CD4-positive, alpha-beta T cell treated with Interleukin-4 for 1 hour (primary cell): ENCODE measurements at regions not wholly inside any gene's neighbourhood (a gene's known extent, or its start where the extent isn't known, plus 50 kb on each side); places are given as distances from the start of the nearest gene placed in this dataset.

Experiments
- DNase-seq, 2 donors: peaks; one replicate each; pipeline ENCODE4 v3.0.0-alpha.2; 2020 to 2022

DNA sequence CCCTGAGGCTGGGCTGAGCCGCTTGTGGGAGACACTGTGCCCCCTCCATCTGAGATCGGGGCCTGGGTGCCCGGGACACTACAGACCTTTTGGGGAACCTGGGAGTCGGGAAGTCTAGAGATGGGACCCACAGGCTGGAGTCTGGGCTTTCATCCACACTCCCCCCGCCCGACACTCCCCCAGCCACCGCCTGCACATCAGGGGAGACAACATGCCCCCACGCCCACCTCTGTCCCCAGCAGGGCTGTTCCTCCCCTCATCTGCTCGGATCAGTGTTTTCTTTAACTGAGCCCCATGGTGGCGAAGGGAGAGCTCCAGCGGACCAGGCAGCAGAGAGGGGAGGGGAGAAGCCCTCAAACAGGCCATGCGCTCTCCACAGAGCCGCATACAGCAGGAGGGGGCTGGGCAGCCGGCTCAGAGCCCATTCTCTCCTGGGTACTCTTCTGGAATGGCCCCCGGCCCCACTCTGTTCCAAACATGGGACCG lies 174.7 kb downstream of the IGLL1 start:
- DNase-seq, result no peak

DNA sequence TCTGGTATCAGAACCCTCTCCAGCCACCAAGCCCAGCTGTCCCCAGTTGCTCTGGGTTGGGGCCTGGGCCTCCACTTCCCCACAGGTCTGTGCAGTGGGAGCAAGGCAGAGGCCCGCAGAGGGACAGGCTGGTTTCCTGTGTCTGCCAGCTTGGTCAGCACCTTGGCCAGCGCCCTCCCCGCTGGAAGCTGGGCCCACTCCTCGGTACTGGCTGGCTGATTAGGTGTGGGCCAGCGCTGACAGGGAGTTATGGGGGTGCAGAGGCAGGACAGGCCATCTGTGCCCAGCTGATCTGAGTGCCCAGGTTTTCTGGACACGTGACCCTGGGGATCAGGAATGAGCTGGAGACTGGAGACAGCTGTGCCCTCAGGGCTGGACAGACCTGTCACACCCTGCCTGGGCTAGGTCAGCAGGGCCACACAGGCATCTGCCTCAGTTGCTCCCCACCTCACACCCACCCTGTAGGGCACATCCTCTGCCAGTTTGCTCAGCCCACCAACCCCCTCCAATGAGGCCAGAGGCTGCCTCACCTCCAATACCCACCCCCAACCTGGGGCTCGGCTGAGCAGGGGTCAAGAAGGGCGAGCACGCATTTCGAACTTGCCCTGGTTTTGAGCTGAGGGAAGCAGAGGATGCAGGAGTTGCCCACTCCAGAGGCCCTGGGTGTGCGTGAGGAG lies 175.3 kb downstream of the IGLL1 start:
- DNase-seq, result no peak

DNA sequence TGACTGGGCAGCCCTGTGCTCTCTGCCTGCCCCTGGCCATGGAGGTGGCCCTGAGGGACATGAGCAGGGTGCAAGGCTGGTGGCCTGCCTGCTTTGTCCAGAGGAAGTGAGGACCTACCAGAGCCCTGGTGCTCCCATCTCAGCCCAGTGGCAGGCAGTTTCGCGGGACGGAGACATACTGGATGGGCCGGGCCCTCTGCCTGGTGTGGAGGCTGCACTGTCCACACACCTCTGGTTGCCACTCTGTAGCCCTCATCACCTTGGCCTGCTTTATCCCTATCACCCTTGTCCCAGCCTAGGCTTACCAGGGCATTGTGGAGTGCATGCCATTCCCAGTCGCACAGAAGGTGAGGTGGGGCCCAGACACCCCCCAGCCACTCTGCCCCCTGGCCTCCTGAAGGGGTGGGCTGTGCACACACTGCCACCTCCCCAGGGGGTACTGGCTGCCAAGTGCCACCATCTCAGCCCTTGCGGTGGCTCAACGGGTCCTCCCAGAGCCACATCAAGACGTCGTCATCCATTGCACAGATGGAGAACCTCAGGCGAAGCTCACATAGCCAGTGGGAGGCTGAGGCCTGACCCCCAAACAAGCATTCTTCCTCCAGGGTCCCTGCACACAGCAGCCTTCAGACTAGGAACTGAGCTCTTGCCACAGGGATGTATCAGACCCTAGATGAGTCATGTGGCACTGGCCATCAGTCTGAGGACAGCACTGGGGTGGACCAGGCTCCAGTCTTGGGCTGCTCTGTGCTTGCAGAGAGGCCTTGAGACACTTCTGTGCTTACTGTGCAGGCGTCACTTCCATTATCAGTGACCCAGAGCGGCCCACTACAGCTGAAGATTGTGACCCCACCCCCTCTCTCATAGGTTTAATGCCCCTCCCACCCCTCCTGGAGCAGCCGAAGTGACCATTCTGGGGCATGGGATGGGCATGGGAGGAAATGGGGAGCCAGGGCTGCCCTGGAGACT lies 176.1 kb downstream of the IGLL1 start:
- no peak for DNase-seq

DNA sequence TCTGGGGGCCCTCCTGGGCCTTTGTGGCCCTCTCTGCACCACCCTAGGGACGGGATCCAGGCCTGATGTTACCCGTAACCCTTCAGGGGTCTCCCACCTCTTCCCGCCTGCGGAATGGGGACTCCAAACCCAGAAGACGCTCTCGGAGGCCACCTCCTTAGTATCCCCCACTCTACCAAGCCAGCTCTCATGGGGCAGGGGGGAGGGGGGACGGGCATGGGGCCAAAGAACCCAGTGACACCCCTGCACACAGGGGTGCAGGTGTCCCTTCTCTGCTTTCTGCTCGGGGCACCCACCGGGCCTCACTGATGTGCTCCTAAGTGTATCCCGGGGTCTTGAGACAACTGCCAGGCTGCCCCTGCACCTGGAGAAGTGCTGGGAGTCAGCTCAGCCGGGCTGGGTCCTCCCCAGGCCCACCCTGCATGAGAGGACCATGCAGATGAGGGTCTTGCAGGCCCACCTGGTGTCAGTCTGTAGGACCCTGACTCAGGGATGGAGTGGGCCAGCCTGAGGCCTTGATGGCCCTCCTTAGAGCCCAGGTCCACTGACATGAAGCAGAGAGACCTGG lies 176.9 kb downstream of the IGLL1 start:
- no peak for DNase-seq

DNA sequence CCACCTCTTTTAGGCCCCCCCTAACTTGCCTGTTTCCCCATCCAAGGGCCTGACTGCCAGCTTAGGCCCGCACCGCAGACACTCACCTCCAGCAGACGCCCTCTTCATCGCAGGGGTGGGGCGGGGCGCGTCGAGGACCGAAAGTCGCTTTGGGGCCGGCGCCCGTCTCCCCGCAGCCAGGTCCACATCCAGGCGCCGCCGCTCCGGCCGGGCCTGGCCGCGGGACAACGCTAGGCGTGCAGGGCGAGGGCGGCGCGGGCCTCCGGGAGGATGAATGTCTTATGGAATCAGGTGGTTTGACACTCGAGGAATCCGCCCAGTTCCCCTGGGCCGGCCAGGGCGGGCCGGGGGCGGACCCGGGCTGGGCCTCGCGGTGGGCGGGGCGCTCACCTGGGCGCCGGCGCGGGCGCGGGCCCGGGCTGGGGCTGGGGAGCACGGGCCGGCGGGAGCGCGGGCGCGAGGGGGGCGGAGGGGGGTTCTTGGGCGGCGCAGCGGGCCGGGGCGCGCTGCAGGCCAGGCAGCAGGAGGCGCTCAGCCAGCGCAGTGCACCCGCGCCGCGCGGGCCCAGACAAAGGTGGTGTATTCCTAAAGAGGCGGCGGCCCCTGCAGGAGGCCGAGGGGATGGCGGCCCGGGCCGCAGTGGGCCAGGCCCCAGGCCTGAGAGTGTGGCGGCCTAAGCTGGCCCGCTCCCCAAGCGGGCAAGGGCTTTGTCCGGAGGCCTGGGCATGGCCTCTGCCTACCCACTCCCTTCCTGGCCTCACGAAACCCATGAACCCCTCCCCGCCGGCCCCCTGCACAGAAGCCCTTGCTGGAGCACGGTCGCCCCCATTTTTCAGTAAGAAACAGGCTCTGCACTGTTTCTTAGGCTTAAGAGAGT lies 177.6 kb downstream of the IGLL1 start:
- DNase-seq, result peak; percentile 33 to 58

DNA sequence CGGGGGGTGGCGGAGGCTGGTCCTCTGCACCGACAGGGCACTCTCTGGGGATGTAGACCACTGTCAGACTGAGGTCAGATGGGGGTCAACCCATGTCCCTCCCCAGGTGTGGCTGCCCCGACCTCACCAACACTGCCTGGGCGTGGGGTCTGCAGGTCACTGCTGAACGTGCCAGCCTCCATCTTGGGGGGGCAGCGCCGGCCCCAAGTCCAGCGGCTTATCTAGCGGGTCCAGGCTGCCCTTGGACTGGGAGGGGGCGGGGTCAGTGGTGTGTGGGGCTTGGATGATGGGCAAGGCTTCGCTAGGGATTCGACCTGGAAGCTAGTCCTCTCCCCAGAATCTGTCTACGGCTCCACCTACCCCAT lies 178.2 kb downstream of the IGLL1 start:
- no peak for DNase-seq

DNA sequence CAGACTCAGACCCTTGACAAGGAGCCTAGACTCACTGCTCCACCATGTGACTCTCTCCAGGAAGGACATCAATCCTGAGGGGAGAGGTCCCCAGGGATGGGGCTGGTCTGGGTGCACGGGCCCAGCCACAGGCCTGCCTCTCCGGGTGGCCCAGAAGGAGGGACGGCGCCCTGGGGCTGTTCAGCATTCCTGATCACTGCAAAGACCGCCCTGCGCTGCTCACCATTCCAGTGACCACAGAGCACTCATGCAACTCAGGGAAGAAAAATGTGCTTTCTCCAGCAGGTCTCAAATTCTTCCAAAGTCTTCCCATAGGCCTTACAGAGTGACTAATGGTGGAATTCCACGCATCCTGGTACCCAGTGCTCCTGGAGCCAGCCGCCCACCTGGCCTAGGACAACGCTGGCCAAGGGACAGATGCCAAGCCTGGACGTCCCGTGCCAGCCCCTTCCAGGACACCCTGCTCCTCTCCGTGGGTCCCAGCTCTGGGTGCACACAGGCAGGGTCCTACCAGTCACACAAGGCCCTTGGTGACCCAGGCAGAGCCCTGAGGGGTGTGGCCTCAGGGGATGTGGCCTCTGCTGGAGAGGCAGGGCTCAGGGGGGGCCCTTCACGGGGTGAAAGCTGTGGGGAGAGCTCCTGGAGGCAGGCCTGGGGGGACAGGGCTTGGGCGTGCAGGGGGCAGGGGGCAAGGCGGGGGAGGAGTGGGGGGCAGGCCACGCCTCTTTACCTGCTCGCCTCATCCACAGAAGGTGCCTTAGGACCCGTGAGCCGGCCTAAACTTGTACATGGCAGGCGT lies 178.8 kb downstream of the IGLL1 start:
- no peak for DNase-seq

DNA sequence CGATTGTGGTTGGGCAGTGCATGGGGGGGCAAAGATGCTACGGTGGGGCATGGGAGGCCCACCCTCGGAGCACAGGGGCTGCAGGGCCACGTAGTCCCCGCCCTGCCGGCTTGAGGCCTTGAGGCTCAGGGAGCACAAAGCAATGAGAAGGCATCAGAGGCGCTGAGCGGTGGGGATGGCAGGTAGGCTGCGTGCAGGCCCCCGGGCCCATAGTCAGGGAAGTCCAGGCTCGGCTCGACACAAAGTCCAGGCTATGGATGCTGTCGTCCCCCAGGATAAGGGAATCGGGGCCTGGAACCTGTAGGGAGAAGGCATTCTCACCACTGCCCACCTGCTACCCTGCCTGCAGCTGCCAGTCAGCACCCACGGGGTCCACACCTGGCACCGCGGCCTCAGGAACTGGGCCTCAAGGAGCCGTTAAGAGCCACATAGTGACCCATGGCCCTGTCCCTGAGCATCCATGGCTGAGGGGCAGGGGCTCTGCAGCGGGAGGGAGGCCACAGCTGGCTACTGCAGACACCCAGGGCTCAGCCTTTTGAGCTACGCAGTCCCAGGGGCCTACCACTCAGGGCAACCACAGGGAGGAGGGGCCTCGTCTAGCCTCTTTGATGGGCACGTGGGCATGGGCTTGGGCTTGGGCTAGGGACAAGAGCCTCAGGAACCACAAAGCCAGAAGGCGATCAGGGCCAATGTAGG lies 179.7 kb downstream of the IGLL1 start:
- DNase-seq, result no peak

DNA sequence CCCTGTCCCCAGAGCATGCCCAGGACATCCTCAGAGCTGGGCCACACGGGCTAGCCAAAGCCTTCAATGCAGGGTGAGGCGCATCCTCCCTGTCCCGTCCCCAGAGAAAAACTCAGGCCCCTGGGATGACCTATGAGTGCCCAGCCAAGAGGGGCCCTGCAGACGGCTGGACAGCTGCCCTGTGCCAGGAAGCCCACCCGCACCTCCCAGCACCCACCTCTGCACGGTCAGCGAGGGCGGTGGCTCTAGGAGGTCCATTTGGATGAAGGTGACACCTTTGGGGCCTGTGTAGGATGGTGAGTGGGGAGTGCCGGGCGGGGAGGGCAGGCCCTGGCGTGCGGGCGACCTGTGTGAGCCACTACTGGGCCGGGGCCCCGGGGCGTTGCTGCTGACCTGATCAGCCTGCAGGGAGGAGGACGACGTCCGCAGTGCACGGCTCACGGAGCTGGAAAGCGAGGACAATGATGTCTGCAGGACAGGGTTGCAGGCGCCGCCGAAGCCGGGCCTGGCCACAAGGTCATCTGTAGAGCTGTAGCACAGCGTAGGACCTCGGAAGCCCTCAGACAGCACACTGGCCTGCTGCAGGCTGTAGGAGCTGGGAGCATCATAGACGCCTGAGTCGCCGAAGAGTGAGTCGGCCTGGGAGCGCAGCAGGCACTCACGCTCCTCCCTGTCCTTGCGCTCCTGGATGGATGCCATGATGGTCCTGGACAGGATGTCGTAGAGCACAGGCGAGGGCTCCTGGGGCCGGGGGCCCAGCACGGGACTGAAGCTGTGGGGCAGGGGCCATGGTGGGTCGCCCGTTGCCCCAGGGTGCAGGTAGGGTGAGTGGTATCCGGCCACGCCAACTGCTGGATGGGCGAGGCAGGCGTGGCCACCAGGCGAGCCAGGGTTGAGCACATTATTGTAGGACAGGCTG lies 180.5 kb downstream of the IGLL1 start:
- no peak for DNase-seq

DNA sequence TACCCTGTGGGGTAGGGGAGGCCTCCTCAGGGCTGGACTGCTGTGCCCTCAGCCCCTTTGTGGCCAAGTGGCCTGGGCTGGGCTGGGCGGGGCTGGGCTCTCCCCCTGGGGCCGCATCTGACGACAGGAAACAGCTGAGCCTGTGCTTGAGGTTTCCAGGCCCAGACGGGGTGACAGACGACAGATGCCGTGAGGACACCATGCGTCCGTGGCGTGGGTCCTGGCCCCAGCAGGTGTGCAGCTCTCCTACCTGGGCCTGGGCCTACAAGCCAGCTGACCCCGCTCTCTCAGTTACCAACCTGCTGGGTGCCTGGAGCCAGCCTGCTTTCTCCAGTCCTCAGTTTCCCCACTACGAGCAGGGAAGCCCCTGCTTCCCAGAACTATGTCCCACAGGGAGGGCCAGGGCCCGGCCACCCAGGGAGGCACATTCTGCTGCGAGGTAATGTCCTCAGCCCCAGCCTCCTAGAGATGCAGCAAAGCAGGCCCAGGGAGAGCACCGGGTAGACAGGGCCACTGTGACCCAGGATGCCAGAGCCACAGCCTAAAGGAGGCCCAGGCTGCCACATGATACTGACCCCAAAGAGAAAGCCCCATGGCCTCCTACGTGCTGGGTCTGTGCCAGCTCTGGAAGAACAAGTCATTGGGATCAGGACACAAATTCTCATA lies 181.3 kb downstream of the IGLL1 start:
- no peak for DNase-seq

DNA sequence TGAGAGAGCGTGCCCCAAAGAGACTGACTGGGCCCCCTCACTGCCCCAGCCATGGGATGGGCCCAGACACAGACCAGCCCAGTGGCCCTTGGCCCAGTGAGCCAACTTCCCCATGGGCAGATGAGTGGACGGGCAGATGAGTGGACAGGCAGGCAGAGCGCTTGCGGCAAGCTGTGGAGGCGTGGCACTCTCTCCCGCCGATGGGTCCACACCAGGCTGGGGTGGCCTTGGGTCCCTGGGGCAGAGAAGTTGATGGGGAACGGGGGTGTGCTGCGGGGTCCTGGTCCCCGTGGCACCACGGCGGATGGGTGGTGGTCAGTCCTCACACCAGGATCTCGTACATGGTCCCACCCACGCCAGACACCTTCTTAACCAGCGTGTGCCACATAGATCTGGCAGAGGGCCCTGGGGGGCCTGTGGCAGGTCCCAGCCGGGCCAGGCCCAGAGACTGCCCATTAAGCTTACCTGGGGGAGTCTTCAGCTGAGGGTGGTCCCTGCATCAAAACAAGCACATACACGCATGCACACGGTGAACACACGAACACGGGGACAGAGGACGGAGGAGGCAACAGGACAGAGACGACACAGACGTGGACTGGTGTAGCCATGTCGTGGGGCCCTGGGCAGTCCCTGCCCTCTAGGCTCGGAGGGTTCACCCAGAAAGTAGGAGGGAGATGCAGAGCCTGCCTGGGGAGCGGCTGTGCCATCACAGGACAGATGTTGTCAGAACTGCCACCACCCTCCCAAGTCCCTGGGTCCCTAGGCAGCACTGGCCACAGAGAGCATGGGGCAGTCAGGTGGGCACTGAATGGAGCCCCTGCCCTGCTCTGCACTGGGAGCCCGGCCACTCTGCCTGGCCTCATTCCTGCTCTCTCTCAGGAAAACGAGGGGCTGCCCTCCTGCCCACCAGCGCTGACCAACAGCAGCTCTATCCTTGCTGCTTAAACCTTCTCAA lies 182.2 kb downstream of the IGLL1 start:
- DNase-seq, result no peak

DNA sequence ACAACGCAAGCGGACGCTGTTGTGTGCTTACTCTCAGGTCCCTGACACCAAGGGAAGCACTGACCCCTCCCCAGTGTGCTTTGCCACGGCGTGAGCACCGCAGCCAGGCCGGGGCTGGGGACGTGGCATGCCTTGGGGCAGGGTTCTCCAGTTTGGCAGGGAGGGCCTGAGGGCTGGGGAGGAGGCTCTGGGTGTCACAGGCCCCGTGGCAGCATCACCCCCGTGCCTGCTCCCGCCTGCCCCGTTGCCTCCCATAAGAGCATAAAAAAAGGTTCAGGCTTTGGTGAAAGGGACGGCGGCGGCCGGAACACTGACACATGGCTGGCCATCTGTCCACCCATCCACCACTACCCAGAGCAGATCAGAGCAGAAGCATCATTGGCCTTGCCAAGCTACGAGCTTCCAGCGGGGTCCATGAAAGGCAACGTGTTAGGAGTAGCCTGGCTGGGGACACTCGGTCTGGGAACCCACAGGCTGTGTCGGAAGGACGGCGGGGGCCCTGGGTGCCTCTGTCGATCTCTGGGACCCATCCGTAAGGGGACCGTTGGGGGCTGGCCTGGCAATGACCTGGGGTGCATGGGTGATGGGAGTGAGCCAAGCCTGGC lies 183.0 kb downstream of the IGLL1 start:
- DNase-seq, result no peak

DNA sequence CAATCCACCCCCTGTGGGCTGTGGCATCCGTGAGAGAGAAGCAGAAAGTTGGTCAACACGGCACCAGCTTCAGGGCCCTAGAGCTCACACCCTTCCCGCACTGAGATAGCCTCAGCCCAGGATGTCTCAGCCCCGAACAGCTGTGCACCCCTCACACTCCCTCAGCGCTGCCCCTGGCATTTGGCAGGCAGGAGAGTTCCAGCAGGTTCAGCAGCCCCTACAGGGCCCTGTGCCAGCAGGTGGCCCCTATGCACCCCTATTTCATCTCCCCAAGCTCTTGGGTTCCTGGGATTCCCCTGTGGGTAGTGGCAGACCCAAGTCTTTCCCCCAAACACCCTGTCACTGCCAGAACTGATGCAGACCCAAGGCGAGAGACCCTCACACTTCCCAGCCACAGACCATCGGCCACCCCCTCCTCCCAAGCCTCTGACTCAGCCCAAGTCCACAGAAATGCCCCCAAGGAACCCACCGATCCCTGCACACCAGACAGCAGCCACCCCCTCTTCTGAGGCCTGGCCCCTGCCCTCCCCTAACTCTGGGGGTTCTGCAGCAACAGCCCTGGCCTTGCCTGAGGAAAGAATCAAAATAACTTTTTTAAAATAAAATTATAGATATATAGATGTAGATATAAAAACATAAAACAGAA lies 183.6 kb downstream of the IGLL1 start:
- no peak for DNase-seq

DNA sequence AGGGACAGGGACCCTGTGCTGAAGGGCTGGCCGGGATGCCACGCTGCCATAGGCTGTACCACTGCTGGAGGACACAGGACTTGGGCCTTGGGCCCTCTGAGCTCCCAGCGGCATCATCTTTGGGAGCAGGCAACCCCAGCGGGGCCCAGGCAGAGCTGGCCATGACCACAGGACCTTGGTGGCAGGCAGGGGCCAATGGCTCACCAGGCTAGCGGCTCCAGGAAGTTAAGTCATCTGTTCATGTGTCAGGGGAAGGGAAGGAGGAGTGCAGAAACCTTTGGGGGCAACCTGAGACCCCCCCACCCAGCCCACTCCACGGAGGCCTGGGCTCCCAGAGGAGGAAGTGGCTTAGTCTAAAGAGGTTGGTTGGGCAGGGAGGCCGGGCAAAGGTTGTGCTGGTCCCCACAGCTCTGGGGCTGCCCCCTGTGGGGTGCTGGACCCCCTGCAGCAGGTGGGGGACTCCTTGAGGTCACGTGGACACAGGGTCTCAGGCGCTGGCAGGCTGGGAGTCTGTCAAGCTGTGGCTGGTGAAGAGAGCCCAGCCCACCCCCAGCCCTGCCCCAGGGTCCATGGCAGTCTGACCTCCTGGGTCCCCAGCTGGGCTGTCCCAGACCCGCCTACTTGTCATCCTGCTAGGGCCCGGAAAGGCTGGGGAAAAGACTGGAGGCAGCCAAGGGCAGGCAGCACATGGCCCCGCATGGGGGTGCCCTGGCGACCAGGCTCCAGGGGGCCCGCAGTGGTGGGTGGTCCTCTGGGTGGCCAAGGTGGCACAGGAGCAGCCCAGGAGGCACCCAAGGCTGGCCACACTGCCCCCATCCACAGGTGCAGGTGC lies 184.3 kb downstream of the IGLL1 start:
- no peak for DNase-seq

DNA sequence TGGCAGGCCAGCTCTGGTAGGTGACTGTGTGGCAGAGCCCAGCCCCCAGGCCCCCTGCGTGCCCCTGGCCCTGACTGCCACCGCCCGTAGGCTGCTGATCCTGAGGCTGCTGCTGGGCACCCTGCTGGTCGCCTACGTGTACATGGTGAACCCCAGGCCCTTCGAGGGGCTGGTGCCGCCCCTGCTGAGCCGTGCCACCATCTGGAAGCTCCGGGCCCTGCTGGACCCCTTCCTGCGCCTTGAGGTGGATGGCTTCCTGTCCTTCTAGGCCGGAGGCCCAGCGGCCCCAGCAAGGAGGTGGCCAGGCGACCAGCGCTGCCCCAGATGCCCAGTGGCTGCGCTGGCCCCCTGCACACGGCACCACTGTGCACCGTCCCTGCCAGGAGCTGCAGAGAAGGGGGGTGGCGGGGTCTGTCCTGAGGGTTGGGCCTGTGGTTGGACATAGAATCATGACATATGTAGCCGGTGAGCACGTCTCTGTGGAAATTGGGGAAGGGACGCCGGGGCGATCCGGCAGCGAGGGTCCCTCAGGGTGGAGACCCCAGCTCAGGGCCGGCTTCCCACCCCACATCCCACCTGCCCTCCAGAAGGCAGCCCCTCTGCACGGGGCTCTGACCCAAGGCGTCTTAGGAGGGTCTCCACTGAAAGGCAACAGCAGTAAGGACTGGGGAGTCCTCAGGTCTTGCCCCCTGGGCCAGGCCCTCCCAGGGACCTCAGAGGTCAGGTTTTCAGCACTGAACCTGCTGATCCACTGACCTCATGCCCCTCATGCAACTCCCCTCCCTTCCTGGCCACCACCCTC lies 185.4 kb downstream of the IGLL1 start:
- DNase-seq, result no peak
